IPS DF 19.7 (cell line): ENCODE measurements at regions not wholly inside any gene's neighbourhood (a gene's known extent, or its start where the extent isn't known, plus 50 kb on each side); places are given as distances from the start of the nearest gene placed in this dataset.

Source experiments
- DNase-seq: peaks from one replicate; pipeline ENCODE4 v3.0.0-alpha.2; 2013; ENCODE audit warnings: low read depth, low spot score

DNA sequence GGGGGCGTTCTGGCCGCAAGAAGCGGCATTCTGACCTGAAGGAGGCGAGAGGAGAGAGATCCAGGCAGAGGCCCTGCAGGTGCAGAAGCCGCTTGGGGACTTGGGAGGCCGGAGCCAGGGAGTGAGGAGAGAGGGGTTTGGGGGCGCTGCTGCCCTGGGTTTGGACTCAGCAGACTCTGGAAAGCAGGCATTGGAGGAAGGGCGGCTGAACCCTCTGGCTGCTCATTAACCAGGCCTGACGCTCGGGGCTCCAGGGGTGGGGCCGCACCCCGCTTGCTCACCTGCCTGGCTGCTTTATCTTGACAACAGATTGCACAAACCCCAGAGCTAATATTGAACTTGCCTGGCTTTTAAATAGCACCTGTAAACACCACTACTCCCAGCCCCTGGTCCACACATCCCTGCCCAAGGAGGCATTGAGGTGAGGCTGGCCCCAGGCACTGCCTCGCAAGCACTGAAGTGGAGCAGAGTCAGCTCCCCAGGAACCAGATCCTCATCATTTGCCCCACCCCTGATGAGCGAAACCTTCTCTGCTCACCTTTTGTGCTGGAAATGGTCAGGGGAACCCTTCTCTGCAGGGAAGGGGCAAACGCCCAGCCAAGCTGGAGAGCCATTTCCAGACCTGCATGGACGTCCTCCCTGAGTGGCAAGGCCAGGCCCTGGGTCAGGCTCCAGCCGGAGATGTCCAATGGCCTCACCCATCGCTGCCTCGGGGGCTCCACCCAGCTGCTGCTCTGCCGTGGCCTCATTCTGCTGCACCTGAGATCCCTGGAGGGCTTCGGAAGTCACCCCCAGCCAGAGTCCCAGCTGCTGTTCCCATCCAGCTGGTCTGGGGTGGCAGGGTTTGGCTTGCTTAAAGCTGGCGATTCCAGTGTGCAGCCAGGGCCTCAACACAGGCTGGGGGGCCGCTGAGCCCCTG, 190.2 kb upstream of the GSE1 start:
- DNase-seq = no peak

DNA sequence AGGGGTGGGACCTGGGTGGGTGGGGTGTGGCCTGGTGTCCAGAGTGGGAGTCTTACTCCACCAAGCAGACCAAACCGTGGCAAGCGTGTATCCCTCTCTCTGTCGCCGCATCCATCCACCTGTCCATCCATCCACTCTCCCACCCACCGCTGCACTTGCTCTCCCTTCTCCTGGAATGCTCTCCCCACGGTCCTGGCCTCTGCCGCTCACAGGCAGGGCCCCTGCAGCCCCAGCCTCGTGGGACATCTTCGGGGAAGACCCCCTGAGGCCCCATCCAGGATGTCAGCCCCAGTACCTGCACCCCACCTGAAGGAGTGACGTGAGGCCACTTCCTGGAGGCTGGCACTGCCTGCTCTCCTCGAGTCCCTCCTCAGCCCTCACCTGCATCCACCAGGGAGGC, 189.5 kb upstream of the GSE1 start:
- DNase-seq = no peak

DNA sequence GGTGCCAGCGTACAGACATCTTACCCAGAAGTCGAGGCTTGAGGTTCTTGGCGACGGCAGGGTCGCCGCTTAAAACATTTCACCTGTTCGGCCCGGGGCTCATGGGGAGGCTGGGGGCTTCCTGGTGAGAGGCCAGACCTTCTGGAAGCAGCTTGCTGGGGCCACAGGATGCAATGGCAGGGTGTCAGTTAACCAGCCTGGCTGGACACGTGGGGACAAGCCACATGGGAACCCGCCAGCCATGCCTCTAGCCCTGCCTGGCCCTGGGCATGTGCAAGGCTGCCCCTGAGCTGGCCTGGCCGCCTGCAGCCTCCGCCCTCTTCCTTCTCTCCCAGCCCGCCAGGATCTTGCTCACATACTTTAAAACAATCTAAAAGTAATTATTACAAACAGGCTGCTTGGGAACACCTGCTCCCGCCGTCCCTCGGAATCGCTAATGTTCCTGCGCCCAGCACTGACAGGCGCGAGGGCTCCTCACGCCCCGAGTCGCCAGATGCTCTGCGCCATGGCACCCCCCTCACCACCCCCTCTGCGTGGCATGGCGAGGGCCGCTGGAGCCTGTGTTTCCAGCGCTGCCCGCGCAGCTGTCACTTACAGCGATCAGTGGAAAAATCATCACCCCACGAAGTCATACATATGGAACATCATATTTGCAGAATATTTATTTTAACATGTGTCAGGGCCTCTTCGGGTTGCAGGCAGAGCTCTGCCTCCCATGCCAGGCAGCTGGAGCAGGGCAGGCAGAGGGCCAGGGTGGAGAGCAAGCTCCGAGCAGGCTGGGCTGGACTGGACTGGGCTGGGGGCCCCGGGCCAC, 188.7 kb upstream of the GSE1 start:
- DNase-seq = no peak

DNA sequence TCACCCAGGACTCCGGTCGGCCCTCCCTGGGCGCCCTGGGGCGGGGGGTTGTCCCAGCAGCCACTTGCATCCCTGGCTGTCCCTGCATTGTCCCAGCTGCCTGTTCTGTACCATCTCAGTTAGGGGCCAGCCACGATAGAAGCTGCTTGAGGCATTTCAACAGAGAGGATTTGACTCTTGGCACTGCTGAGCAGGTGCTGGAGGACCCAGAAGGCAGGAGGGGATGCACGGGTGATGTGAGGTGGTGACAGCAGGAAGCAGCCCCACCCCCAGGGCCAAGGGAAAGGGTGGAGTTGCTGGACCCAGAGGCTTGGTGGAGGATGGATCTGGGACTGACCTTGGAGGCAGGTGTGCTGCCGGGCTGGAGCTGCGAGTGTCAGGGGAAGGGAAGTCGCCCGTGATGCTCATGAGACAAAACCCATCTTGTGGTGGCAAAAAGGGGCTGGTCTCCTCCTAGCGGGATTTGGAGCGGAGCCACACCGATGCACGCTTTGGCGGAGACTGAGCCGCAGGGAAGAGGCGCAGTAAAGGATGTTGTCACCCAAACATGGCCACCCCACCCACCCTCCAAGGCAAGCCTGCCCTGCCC, 188.0 kb upstream of the GSE1 start:
- no peak for DNase-seq

DNA sequence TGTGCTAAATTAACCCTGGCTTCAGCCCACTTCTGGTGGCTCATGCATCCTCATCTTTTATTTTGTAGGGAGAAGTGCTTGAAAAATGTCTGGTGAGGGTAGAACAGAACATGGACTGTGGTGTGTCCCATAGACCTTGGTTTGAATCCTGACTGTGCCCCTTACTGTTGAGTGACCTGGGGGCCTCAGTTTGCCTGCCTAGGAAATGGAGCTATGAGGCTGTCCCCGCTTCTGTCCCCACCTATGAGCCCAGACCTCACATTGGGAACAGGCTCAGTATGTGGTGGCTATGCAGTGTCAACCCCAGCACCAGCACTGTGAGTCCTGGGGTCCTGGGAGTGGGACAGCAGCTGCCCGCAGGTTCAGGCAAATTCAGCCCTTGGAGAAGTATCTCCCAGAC, 186.3 kb upstream of the GSE1 start:
- DNase-seq = no peak

DNA sequence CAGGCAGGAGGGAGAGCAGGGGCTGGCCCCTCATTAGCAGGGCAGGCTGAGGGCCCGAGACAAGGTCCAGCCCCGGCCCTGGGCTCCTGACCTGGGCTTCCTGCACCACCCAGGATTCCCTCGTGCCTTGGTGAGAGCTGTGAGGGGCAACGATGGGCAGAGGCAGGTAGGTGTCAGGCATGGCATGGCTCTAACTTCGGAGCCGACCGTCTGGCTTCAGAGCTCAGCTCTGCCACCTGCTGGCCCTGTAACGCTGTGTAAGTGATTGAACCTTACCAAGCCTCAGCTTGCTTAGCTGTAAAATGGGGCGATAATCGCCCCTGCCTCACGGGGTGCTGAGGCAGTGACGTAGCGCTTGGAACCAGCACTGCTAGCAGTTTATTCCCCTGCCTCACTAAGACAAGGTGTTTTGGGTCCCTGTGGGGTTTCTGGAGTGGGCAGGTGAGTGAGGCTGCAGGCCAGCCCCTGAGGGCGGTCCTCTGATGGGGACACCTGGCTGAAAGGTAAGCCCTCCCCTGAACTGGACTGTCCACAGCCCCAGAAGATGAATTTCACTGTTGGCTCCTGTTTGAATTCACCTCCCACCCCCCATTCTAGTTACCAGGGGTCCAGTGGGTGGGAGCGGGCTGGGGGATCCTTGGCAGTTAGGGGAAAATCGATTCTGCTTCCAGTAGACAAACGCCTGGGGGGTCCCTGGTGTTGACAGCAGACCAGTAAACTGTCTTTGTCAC, 184.8 kb upstream of the GSE1 start:
- no peak for DNase-seq

DNA sequence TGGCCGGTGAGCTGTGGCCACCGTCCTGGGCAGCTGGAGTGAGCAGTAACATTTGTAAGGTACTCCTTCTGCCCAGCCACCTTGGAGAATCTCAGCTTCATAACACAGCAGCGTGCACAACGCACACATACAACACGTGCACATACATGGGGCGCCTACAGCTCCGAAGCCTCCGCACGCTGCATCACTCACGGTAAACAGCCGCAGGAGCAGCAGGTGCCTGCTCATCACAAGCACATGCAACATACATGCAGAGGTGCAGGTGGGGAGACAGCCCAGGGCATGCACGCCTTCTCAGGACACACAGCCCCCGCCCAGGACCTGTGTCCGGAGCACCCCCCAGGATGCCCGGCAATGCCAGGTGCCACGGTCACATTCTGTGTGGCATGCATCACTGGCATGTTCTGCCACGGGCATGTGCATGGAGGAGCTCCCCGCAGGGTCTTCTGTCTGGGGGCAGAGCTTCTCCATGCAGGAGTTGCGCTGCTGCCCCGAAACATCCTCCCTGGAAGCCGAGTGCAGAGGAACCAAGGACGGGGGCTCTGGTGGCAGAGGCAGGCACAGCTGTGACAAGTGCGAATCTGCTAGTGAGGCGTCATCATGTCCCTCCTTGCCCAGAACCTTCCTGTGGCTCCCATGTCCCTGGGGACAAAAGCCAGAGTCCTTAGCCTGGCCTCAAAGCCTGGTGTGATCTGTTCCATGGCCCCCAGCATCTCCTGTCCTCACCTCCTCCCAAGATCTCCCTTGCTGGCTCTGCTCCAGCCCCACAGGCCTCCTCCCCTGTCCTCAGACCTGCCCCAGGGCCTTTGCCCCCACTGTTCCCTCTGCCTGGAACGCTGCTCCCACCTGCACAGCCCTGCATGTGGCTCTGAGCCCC, 184.0 kb upstream of the GSE1 start:
- DNase-seq = no peak

DNA sequence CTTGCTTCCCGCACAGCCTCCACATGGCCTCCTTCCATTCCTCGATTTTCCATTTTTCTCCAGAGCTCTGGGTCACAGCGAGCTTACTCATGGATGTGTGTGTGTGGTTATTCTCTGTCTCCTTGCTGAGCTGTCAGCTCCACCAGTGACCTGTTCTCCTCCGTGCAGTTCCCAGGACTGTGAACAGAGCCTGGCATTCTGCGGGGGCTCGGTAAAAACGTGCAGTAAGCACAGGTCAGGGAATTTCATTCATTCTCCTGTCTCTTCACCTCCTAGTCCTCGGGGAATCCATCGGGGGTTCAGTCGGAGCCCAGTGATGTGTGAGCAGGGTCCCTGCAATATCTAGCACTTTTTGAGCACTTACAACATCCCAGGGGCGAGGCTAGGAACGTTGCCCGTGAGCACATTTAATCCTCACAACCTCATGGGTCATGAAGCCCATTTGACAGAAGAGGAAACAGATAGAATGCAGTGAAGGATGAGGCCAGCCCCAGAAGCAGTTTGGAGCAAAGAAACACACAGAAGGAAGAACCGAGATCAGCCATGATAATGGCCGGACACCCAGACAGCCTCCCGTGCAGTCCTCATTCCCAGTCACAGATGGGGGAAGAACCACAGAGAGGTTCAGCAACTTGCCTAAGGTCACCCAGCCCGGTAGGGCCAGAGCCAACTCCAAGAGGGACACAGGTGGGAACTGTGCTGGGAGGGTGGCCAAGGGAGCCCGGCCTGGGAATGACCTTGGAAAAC, 183.2 kb upstream of the GSE1 start:
- no peak for DNase-seq

DNA sequence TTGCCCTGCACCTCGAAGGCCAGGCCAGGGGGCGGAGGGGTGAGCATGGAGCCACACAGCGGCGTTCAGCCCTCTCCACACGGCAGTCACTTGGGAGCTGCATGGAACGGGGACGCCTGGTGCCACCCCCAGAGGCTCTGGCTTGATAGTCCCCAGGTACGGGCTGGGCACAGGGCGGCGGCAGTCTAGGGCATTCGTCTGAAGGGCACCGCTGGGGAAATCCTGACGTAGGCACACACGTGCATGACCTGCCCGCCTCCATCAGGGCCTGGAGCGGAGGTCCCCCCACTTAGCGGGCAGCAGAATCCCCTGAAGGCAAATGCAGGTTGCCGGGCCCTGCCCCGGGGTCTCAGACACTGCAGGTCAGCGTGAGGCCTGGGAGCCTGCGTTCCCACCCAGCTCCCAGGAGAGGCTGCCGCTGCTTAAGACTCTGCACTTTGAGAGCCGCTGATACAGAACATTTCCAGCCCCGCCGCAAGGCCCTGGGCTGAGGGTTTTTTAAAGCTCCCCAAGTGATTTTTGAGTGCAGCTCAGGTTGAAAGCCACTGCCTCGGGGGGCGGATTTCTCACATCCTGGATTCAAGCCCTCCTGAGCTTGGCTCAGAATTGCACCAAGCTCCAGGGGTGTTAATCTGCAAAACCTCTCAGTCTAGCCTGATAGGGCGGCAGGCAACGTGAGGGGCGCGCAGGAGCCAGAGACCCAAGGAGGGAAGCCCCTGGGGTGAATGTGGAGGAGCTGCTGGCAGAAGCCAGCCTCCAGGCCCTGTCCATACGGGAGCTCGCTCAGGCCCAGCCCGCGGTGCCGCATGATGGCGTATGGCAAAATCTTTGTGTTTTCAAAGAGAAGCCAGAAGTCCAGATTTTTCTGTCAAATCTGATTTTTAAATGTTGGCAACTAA, 182.3 kb upstream of the GSE1 start:
- no peak for DNase-seq

DNA sequence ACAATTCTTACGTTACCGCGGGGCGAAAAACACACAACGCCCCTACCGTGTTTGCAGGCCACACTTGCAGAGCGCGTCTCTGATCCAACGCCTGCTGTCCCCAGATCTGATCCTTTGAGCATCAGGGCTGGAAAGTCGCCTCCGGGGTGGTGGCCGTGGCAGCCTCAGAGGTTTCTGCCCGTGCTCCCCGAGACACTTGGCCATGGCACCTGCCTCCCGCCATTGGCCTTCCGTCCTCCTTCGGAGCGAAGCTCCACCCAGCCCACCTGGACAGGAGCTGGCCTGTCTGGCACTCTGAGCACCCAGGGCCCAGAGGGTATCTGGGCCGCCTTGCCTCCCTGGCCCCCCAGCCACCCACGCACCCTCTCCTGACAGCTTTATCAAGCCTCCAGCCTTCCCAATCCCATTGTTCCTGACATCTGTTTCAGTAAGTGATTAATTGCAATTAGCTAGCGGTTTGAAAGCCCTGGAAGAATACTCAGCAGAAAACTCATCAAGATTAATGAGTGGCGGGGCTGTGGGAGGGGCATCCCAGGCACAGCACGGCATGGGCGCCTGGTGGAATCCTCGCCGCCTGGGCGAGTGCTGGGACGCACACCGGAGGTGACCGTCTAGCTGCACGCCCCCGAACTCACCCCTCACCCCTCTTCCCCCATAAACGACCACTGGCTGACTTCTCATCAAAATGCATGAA, 181.5 kb upstream of the GSE1 start:
- DNase-seq = no peak

DNA sequence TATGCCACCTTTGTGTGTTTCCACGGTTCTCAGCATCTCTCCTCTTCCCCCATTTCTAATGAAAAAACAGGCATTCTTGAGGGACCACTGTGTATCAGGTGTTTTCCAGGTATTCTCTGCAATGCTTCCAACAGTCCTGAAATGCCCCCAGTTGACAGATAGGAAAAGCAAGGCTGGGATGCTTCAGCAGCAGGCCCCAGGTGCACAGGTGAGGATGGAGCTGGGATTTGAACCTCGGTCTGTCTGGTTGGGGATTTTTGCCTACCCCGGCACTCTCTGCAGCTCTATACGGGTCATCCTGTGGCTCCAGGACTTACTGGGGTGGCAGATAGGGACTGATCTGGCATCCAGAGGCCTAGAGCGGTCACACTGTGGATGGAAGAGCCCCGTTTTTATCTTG, 180.5 kb upstream of the GSE1 start:
- no peak for DNase-seq

DNA sequence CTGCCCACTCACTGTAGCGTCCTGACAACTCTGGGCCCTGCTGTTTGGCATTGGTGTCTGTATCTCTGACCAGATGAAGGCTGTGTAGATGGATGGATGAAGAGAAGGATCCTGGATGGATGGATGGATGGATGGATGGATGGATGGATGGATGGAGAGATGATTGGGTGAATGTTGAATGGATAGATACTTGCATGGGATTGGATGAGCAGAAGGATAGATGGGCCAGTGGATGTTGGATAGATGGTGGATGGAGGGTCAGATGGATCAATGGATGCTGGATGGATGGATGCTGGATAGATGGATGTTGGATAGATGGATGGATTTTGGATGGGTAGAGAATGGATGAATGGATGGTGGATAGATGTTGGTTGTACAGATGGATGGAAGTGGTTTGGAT, 179.6 kb upstream of the GSE1 start:
- no peak for DNase-seq

DNA sequence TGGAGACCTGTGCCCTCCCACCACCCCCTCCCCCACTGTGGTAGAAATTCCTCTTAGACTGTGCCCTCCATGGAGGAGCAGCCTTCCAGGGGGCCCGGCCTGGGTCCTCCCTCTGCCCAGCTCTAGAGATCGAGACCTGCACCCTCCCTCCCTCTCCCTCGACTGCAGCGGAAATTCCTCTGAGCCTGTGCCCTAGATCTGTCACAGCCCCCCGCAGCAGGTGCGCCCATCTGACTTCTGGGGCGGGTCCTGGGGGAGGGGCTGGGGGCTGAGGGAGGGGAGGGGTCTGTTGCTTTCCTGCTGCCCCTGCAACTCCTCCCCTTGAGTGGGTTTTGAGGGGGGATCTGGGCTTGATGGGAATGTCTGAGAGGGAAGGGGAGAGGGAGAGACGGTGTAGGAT, 177.8 kb upstream of the GSE1 start:
- DNase-seq = no peak

DNA sequence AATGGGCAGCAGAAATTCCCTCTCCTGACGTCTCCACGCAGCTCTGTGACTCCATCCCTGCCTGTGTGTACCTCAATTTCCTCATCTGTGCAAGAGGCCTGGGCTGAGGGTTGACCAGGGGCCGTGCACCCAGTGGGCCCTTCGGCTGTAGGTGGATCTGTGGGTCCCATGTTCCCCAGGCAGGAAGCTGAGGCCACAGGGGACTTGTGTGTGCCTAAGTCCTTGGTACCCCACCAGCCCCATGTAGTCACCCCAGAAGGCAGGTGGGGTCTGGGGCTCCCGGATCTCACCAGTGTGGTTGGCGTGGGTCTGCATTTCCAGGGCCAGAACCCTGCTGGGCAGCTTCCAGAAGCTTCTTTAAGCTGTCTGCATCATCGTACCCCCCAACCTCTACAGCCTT, 177.4 kb upstream of the GSE1 start:
- no peak for DNase-seq

DNA sequence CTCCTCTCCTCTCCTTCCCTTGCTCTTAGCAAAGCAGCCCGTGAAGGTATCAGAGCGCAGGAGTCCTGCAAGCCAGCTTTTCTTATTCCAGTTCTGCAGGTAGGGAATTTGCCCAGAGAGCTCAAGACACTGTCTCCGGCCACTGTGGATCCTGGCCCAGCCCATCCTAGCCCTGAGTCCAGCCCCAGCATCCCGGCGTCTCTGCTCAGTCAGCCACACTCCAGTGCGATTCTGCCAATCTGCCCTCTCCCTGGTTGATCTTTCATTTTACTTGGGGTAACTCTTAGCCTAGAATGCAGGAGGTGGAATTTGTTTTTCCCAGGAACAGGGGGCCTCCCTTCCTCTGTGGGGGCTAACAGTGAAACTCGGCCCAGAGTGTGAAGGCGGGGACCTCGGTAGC, 176.9 kb upstream of the GSE1 start:
- no peak for DNase-seq

DNA sequence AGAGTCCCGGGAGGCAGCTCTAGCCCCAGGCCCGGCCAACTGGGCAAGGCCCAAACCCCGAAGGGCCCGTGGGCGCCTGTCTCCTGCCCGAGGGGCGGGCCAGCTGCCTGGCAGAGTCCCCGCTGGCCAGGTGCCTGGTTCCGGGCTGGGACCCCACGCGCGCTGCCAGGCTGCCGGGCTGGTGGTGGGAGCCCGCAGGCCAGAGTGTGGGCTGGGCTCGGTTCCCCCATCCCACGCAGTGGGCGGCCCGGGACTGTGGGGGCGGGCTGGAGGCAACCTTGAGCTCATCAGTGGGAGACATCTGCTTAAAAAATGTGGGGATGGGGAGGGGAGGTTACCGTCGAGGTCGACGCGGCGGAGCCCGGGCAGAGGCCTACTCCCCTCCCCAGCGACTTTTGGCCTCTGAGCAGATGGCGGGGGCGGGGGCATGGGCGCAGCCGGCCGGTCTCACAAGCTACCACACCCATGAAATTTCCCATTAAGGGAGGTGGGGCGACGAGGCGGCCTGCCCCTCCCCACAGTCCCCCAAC, 176.4 kb upstream of the GSE1 start:
- DNase-seq = no peak

DNA sequence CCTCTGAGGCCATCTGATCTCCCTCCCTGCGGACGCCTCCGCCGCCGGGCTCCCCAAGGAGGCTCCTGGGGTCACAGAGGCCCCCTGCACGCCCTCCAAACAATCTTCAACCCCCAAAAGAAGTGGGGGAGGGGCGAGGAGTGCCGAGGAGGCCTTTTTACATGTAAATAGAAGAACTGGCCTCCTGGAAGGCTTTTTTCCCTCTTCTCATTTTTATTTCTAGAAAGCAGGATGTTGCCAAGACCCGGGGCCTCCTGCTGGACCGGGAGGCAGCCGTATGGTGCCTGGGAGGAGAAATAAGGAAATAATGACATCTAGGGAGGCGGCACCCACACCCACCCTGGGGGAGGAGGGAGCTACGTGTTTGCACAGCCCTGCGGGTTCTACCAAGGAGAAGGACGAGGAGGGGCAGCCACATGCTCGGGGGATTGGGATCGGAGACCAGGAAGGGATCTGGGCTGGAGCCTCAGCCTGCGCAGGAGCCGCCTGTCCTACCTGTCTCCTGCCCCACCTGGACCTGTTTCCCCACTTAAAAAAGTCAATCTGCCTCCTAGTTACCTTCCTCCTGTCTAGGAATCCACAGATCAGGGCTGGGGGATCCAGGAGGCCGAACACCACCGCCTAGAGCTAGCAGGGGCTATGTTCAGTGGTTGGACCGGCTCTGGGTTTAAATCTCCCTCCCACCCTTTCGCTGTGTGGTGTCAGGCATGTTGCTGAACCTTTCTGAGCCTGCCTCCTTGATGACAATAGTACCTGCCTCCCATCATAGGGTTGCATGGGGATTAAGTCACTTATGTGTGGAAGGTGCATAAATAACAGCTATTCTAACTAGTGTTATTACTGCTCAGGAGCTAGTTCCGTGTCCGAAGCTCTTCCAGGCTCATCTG, 175.7 kb upstream of the GSE1 start:
- DNase-seq = no peak
